AG09319 (cell line): ENCODE measurements at regions not wholly inside any gene's neighbourhood (a gene's known extent, or its start where the extent isn't known, plus 50 kb on each side); places are given as distances from the start of the nearest gene placed in this dataset.
A peak's percentile ranks its signal among the peaks of the same experiment; 100 is the strongest.

ENCODE experiments used
- DNase-seq: peaks from one replicate; pipeline ENCODE4 v3.0.0-alpha.2; 2010; ENCODE audit warnings: low read depth; ENCODE audit errors: extremely low read depth
- TF ChIP-seq, protein P1 (sequence below): IDR thresholded peaks from 2 replicates; pipeline ENCODE4 v1.5.1; 2011; ENCODE audit warnings: low read depth, mild to moderate bottlenecking, inconsistent platforms, low read length, moderate library complexity

DNA sequence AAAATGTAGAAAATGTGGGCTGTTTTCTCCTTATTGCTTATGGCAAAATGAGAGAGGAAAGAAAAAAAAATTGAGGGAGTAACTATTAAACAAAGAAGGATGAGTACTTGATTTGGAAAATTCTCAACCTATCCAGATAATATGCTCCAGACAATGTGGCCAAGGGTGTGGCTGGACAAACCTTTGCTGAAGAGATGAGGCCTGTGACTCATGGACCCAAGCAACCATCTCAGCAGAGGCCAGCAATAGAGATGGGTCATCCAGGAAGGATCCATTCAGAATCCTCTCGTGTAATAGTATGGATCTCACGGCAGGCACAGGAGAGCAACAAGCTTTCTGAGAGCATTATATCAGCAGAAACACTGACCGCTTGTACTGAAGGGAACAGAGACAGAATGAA, 120.3 kb upstream of the CELF2 start:
- DNase-seq = no peak
- TF ChIP-seq, protein P1, sequence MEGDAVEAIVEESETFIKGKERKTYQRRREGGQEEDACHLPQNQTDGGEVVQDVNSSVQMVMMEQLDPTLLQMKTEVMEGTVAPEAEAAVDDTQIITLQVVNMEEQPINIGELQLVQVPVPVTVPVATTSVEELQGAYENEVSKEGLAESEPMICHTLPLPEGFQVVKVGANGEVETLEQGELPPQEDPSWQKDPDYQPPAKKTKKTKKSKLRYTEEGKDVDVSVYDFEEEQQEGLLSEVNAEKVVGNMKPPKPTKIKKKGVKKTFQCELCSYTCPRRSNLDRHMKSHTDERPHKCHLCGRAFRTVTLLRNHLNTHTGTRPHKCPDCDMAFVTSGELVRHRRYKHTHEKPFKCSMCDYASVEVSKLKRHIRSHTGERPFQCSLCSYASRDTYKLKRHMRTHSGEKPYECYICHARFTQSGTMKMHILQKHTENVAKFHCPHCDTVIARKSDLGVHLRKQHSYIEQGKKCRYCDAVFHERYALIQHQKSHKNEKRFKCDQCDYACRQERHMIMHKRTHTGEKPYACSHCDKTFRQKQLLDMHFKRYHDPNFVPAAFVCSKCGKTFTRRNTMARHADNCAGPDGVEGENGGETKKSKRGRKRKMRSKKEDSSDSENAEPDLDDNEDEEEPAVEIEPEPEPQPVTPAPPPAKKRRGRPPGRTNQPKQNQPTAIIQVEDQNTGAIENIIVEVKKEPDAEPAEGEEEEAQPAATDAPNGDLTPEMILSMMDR = no peak

DNA sequence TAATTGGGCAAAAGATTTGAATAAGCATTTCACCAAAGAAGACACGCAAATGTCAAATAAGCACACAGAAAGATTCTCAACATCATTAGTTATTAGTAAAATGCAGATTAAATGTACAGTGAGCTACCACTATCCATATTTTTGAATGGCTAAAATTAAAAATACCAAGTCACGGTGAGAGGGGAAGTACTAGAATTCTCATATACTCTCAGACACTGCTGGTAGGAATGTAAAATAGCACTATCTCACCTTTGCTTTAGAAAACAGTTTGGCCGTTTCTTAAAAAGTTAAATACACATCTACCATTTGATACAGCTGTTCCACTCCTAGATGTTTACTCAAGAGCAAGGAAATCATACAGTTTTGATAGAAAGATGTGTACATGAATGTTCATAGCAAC, 115.8 kb upstream of the CELF2 start:
- TF ChIP-seq, protein P1 = no peak
- DNase-seq = no peak

DNA sequence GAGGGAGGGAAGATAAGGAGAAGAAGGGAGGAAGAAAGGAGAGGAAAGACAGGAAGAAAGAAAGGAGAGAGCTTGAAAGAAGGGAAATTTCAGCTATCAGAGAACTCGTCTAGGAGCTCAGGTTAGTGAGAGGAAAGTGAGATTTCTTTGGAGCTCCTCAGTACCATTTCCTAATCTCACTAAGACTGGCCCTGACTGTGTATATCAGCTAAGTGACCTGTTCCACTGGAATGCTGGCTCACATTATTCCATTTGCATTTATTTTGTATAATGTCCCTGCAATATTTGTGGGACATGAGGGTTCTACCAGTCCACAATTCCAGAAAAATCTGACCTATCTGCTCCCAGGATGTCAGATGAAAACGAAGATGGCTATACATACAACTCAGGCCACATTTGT, 114.7 kb upstream of the CELF2 start:
- TF ChIP-seq, protein P1 = no peak
- no peak for DNase-seq

DNA sequence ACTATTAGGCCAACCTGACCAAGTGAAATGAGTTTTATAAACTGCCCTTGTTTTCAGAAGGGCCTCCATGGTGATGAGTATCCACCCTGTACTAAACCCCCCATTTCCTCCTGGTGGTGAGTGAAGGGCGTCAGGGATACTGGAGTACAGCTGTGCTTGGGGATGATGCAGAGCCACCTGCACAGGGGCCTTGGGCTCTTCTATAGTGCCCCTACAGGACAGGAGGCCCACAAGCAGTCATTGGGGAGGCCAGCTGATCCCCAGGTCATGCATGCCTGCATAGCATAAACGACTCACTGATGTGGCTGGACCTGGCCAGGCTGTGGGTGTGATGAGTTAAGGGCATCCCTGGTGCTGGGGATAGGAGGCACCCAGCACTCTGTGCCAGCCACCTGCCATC, 114.1 kb upstream of the CELF2 start:
- TF ChIP-seq, protein P1 = no peak
- DNase-seq = no peak

DNA sequence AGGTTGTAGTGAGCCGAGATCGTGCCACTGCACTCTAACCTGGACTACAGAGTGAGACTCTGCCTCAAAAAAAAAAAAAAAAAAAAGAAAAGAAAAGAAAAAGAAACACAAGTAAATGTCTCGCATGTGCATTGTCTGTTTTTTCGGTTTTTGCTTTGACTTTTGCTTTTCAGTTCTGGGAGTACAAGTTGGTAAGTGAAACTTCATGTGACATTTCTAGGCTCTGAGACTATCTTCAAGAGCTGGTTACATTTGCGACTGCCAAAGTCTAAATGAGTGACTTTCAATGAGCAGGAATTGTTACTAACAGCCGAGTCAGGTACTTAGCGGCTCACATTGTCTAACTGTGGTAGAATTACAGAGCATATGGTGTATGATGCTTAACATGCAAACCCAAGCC, 107.0 kb upstream of the CELF2 start:
- no peak for DNase-seq
- TF ChIP-seq, protein P1 = no peak

DNA sequence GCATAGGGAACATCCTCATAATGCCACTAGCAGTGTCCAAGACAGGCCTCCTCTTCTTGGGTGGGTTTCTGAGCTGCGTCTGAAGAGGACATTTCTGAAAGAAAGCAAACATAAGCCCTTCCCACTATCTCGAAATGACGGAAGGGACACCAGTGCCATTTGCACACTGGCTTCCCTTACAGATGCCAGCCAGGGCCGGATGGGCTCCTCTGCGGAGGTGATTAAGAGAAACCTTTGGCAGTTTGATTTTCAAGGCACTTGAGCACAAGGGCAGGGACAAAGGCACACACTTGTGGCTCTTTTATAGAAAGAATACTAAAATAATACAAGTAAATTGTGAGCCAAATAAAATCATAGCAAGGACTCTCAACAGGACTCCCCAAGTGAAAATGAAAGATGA, 106.6 kb upstream of the CELF2 start:
- no peak for DNase-seq
- TF ChIP-seq, protein P1 = no peak

DNA sequence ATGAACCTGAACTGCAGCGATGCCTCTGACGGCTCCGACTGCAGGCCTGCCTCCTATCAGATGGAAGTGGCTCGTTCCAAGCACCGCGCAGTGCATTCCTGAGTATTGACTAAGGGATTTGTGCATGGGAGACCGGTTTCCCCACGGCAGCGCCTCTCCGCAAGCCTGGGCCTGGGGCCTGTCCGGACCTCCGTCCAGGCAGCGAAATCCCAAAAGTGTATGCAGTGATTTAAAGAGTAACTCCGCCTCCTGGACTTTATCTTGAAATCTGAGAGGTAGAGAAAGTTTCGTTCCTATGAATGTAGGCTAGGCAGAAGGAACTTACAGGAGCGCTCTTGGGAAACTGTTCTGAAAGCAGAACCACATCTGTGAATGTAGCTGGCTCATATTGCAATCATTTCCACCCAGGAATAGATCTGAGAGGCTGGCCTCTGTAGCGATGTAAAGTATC, 106.2 kb upstream of the CELF2 start:
- peak; percentile 93 for DNase-seq

More for the DNA sequence above, 106.2 kb upstream of the CELF2 start:
- TF ChIP-seq, protein P1 = no peak
